WERI-Rb-1 (cell line): ENCODE measurements at regions not wholly inside any gene's neighbourhood (a gene's known extent, or its start where the extent isn't known, plus 50 kb on each side); places are given as distances from the start of the nearest gene placed in this dataset.
A peak's percentile ranks its signal among the peaks of the same experiment; 100 is the strongest.

Experiments
- DNase-seq: peaks from one replicate; pipeline ENCODE4 v3.0.0-alpha.2; 2020
- H3K27ac ChIP-seq: fragments of 250-450 bp; sonication (Bioruptor Pico); 2 replicates; pipeline ENCODE4 v1.5.1; 2020; ENCODE audit warnings: mild to moderate bottlenecking, moderate library complexity
- H3K27me3 ChIP-seq: fragments of 250-450 bp; sonication (Bioruptor Pico); 2 replicates; pipeline ENCODE4 v1.5.1; 2021; ENCODE audit warnings: mild to moderate bottlenecking, low read depth, moderate library complexity; ENCODE audit not compliant: insufficient read depth, severe bottlenecking
- H3K36me3 ChIP-seq: fragments of 250-450 bp; sonication (Bioruptor Pico); 2 replicates; pipeline ENCODE4 v1.5.1; 2020; ENCODE audit warnings: mild to moderate bottlenecking, moderate library complexity
- H3K4me3 ChIP-seq: 2 replicates; pipeline ENCODE4 v1.5.1; 2011; ENCODE audit warnings: low read depth, mild to moderate bottlenecking, control low read depth, low read length
- H3K9me3 ChIP-seq: fragments of 250-450 bp; sonication (Bioruptor Pico); 2 replicates; pipeline ENCODE4 v1.5.1; 2021; ENCODE audit warnings: mild to moderate bottlenecking, moderate library complexity; ENCODE audit not compliant: severe bottlenecking
- TF ChIP-seq, protein P1 (sequence below): IDR thresholded peaks from 2 replicates; pipeline ENCODE4 v1.5.1; 2011; ENCODE audit warnings: low read depth, mild to moderate bottlenecking, control low read depth, inconsistent platforms, low read length

DNA sequence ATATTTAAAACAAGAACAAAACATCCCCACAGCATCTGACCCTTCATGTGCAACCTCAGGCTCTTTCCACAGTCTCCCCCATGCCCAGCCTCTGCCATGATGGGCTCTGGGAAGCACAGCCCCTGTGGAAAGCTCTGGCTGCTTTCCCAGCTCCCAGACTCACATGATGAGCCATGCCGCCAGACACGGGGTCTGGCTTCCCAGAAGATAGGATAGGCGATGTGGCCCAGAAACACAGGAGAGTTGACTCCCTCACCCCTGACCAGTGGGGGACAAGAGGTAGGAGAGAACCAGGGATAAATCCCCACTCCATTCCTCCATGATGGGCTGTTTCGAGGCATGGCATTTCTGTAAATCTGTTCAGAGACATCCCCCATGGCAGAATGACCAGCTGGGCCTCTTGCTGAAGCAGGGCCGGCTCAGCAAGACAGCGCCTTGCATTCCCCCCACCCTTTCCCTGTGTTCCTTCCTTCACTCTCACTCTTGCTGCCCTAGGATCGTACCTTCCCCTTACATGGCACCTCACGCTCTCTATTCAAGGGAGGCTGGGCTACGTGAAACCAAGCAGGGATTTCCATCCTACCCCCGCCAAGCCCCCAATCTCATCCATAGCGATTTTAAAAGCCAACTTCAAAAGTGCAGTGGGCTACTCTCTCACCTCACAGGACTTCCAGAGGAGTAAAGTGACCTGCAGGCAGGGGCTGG is 192.4 kb downstream of the ABHD5 start:
- Histone ChIP-seq H3K9me3 (no peaks in the 10 kb centered on the region), H3K36me3 (no peaks in the 10 kb centered on the region), H3K4me3 (no peak overlapping the region), H3K27me3 (no peaks in the 10 kb centered on the region), H3K27ac (peak overlapping the region; percentile 0; the same call in 1 of the 2 replicates)
- TF ChIP-seq, protein P1, sequence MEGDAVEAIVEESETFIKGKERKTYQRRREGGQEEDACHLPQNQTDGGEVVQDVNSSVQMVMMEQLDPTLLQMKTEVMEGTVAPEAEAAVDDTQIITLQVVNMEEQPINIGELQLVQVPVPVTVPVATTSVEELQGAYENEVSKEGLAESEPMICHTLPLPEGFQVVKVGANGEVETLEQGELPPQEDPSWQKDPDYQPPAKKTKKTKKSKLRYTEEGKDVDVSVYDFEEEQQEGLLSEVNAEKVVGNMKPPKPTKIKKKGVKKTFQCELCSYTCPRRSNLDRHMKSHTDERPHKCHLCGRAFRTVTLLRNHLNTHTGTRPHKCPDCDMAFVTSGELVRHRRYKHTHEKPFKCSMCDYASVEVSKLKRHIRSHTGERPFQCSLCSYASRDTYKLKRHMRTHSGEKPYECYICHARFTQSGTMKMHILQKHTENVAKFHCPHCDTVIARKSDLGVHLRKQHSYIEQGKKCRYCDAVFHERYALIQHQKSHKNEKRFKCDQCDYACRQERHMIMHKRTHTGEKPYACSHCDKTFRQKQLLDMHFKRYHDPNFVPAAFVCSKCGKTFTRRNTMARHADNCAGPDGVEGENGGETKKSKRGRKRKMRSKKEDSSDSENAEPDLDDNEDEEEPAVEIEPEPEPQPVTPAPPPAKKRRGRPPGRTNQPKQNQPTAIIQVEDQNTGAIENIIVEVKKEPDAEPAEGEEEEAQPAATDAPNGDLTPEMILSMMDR: no peak
- DNase-seq: no peak

DNA sequence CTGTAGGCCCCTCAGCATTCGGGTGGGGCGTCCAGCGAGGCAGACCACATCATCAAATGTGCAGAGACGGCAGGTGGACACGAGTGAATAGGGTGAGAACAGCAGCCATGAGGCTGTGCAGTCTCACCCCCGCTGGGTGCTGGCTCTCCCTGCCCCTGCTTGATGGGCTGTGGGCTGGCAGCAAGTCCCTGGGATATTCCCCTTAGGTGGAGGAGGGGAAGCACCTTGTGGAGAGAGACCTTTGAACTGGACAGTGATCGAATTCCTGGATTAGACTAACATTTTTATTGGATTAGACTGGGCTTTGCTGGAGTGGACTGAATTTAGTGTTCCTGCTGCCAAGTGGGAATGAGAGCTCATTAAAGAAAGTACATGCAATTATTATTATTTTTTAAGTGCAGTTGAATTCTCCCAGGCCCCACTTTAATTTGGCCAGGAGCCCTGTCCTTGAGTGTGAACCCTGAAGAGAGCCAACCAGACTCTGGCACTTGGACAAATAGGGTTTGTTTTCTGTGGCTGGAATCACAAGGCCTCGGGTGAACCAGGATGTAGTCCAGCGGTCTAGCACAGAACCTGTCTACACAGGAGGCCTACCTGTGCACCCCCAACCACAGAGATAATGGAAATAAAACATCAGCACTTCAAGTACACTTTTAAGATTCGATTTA is 193.1 kb downstream of the ABHD5 start:
- DNase-seq: peak; percentile 53
- TF ChIP-seq, protein P1: no peak
- Histone ChIP-seq H3K9me3 (no peaks in the 10 kb centered on the region), H3K27ac (no peak overlapping the region), H3K4me3 (no peak overlapping the region), H3K27me3 (no peaks in the 10 kb centered on the region), H3K36me3 (no peaks in the 10 kb centered on the region)

GRCh38 chr3:43884581-43884980 is 193.8 kb downstream of the ABHD5 start:
- no peak for DNase-seq
- Histone ChIP-seq H3K27ac (no peak overlapping the region), H3K27me3 (no peaks in the 10 kb centered on the region), H3K9me3 (no peaks in the 10 kb centered on the region), H3K4me3 (no peak overlapping the region), H3K36me3 (no peaks in the 10 kb centered on the region)
- TF ChIP-seq, protein P1: no peak

- Histone ChIP-seq H3K4me3 (no peak overlapping the region), H3K36me3 (no peaks in the 10 kb centered on the region), H3K9me3 (no peaks in the 10 kb centered on the region), H3K27me3 (no peaks in the 10 kb centered on the region), H3K27ac (no peak overlapping the region)
- TF ChIP-seq, protein P1: no peak
- DNase-seq: no peak
Measured at GRCh38 chr3:43885908-43886618, 195.3 kb downstream of the ABHD5 start.

GRCh38 chr3:43892061-43892460 is 201.3 kb downstream of the ABHD5 start:
- no peak overlapping the region for H3K4me3 ChIP-seq
- TF ChIP-seq, protein P1: no peak
- no peaks in the 10 kb centered on the region for H3K27me3 ChIP-seq
- H3K9me3 ChIP-seq: no peaks in the 10 kb centered on the region
- DNase-seq: no peak
- no peaks in the 10 kb centered on the region for H3K36me3 ChIP-seq
- no peak overlapping the region for H3K27ac ChIP-seq
